Breast epithelium (tissue), 3 donors: ENCODE measurements at regions not wholly inside any gene's neighbourhood (a gene's known extent, or its start where the extent isn't known, plus 50 kb on each side); places are given as distances from the start of the nearest gene placed in this dataset.

Experiments
- CTCF ChIP-seq, 3 donors: fragments of 450-650 bp; IDR thresholded peaks; one replicate each; pipeline ENCODE4 v1.5.1; 2016 to 2017; ENCODE audit warnings: antibody characterized with exemption in 3 of 3, mild to moderate bottlenecking in 3 of 3, moderate library complexity in 3 of 3
- POLR2A ChIP-seq: fragments of 450-650 bp; IDR thresholded peaks from one replicate; pipeline ENCODE4 v1.6.1; 2016; ENCODE audit warnings: antibody characterized with exemption, mild to moderate bottlenecking, moderate library complexity

- no peak for TF ChIP-seq CTCF (IDR thresholded peaks at IDR 0.05)
- no peak for TF ChIP-seq POLR2A
Observed at GRCh38 chr14:62409626-62410300, 635.5 kb downstream of the KCNH5 start.
